ENCODE measurements at regions not wholly inside any gene's neighbourhood (a gene's known extent, or its start where the extent isn't known, plus 50 kb on each side); places are given as distances from the start of the nearest gene placed in this dataset.

GRCh38 chr5:106312360-106312759 is 1358.4 kb downstream of the EFNA5 start:
- H3K4me3 Mint-ChIP-seq, result no peak overlapping the region
- Histone ChIP-seq H3K4me1 (ENCODE audit: control insufficient read depth, insufficient read depth, low read length) (no peaks in the 10 kb centered on the region), H3K27me3 (ENCODE audit: control insufficient read depth, insufficient read depth, low read length) (no peaks in the 10 kb centered on the region), H3K27ac (ENCODE audit: low read length) (no peak overlapping the region), H3K9me3 (ENCODE audit: control insufficient read depth, insufficient read depth, low read length) (no peaks in the 10 kb centered on the region), H3K4me3 (ENCODE audit: low read length) (no peak overlapping the region), H3K36me3 (ENCODE audit: control insufficient read depth, insufficient read depth, low read length) (no peaks in the 10 kb centered on the region)
- ATAC-seq (no peak), DNase-seq (no peak)
- H3K27me3 Mint-ChIP-seq (ENCODE audit: low read depth in 2 of 2), result no peaks in the 10 kb centered on the region
- intact Hi-C loops (cut with micrococcal nuclease), result no loop called here
- H3K9me3 Mint-ChIP-seq, result peaks cover 6 to 9% of the 10 kb centered on the region in 2 donors
- H3K4me1 Mint-ChIP-seq, result no peaks in the 10 kb centered on the region
- no peak overlapping the region for H3K27ac Mint-ChIP-seq
- no peaks in the 10 kb centered on the region for H3K36me3 Mint-ChIP-seq
- TF ChIP-seq CTCF (IDR thresholded peaks at IDR 0.05), result no peak

GRCh38 chr5:106311230-106311915 is 1359.4 kb downstream of the EFNA5 start:
- Mint-ChIP-seq H3K9me3 (peaks cover 3 to 6% of the 10 kb centered on the region in 2 donors), H3K27me3 (ENCODE audit: low read depth in 2 of 2) (no peaks in the 10 kb centered on the region), H3K36me3 (no peaks in the 10 kb centered on the region), H3K27ac (no peak overlapping the region), H3K4me1 (no peaks in the 10 kb centered on the region), H3K4me3 (no peak overlapping the region)
- Histone ChIP-seq H3K4me3 (ENCODE audit: low read length) (no peak overlapping the region), H3K27ac (ENCODE audit: low read length) (no peak overlapping the region), H3K4me1 (ENCODE audit: control insufficient read depth, insufficient read depth, low read length) (no peaks in the 10 kb centered on the region), H3K9me3 (ENCODE audit: control insufficient read depth, insufficient read depth, low read length) (no peaks in the 10 kb centered on the region), H3K27me3 (ENCODE audit: control insufficient read depth, insufficient read depth, low read length) (no peaks in the 10 kb centered on the region), H3K36me3 (ENCODE audit: control insufficient read depth, insufficient read depth, low read length) (no peaks in the 10 kb centered on the region)
- DNase-seq (no peak), ATAC-seq (no peak)
- WGBS (ENCODE audit: insufficient coverage), result no CpG with 5 or more reads among the region's 2 CpGs
- intact Hi-C loops (cut with micrococcal nuclease), result no loop called here
- TF ChIP-seq CTCF (IDR thresholded peaks at IDR 0.05), result no peak

GRCh38 chr5:106307265-106307664 is 1363.5 kb downstream of the EFNA5 start:
- Mint-ChIP-seq H3K4me3 (no peak overlapping the region), H3K27ac (no peak overlapping the region), H3K4me1 (no peaks in the 10 kb centered on the region), H3K27me3 (ENCODE audit: low read depth in 2 of 2) (no peaks in the 10 kb centered on the region), H3K36me3 (no peaks in the 10 kb centered on the region), H3K9me3 (peaks cover 3 to 6% of the 10 kb centered on the region in 2 donors)
- no peaks in the 10 kb centered on the region for H3K36me3 ChIP-seq (ENCODE audit: control insufficient read depth, insufficient read depth, low read length)
- no peaks in the 10 kb centered on the region for H3K9me3 ChIP-seq (ENCODE audit: control insufficient read depth, insufficient read depth, low read length)
- no peaks in the 10 kb centered on the region for H3K27me3 ChIP-seq (ENCODE audit: control insufficient read depth, insufficient read depth, low read length)
- WGBS (ENCODE audit: insufficient coverage), result 59% methylated on average over 1 of the region's 5 CpGs
- H3K27ac ChIP-seq (ENCODE audit: low read length), result no peak overlapping the region
- intact Hi-C loops (cut with micrococcal nuclease), result no loop called here
- H3K4me1 ChIP-seq (ENCODE audit: control insufficient read depth, insufficient read depth, low read length), result no peaks in the 10 kb centered on the region
- H3K4me3 ChIP-seq (ENCODE audit: low read length), result no peak overlapping the region
- no peak for TF ChIP-seq CTCF (IDR thresholded peaks at IDR 0.05)
- DNase-seq, result no peak
- ATAC-seq, result no peak

All from natural killer cell (primary cell).